Stimulated activated CD8-positive, alpha-beta memory T cell treated with anti-CD3 and anti-CD28 coated beads, Interleukin-4, amount 100 ng/mL, for 48 hours (primary cell): ENCODE measurements at regions not wholly inside any gene's neighbourhood (a gene's known extent, or its start where the extent isn't known, plus 50 kb on each side); places are given as distances from the start of the nearest gene placed in this dataset.
"Not testable (repeated sequence)": the region's sequence is repeated elsewhere in the genome, so short reads cannot be mapped to it uniquely, and the experiment has no call there.

Source experiments
- DNase-seq: peaks from one replicate; pipeline ENCODE4 v3.0.0-alpha.2; 2020

GRCh38 chr3:110413807-110414748 lies 657.5 kb upstream of the NECTIN3 start:
- DNase-seq, result no peak

GRCh38 chr3:110414855-110415254 lies 656.8 kb upstream of the NECTIN3 start:
- no peak for DNase-seq

GRCh38 chr3:110419096-110419495 lies 652.5 kb upstream of the NECTIN3 start:
- DNase-seq, result no peak

DNA sequence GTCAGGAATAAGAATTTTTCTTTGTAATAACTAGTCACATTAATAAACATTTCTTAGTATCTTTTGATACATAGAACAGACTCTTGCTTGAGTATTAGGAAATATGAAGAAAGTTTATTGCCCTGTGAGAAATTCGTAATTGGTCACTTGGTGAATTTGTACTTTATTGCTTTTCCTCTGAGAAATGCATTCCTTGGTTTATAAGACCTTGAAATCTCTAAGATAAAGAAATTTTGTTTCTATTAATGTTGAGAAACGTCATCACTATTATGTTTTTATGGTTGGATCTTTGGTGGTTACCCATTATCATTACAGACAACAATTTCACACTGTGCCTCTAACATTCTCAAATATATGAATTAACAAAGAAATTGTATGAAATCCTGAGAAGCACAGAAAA lies 652.0 kb upstream of the NECTIN3 start:
- DNase-seq, result no peak

DNA sequence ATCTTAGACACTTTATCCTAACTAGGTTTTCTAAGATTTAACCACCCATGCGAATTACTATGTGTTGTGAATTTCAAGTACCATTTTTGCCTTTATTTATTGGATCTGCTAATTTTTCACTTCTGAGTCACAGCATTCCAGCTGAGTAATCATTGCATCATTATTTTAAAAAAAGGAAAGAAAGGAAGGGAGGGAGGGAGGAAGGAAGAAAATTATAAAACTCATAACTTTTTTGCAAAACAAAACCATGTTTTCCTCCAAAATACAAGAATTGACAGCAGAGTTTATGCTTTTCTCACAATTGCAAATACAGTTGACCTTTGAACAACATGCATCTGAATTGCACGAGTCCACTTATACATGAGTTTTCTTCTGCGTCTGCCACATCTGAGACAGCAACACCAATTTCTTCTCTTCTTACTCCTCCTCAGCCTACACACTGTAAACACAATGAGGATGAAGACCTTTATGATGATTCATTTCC lies 651.4 kb upstream of the NECTIN3 start:
- no peak for DNase-seq

GRCh38 chr3:110423276-110423675 lies 648.3 kb upstream of the NECTIN3 start:
- no peak for DNase-seq

- no peak for DNase-seq
Observed at GRCh38 chr3:110430146-110430545, 641.5 kb upstream of the NECTIN3 start.

GRCh38 chr3:110436209-110436608 lies 635.4 kb upstream of the NECTIN3 start:
- no peak for DNase-seq

GRCh38 chr3:110440066-110440653 lies 631.5 kb upstream of the NECTIN3 start:
- DNase-seq, result not testable (repeated sequence)

DNA sequence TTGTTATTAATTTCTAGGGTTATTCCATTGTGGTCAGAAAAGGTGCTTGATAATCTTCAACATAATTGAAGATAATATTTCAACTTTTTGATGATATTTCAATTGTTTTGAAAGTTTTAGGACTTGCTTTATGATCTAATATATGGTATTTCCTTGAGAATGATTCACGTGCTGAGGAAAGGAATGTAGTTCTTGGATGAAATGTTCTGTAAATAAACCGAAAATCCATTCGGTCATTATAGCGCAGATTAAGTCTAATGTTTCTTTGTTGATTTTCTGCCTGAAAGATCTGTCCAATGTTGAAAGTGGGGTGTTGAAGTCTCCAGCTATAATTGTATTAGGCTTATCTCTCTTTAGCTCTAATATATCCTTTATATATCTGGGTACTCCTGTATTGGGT lies 617.5 kb upstream of the NECTIN3 start:
- no peak for DNase-seq

GRCh38 chr3:110456001-110456400 lies 615.6 kb upstream of the NECTIN3 start:
- DNase-seq, result no peak

DNA sequence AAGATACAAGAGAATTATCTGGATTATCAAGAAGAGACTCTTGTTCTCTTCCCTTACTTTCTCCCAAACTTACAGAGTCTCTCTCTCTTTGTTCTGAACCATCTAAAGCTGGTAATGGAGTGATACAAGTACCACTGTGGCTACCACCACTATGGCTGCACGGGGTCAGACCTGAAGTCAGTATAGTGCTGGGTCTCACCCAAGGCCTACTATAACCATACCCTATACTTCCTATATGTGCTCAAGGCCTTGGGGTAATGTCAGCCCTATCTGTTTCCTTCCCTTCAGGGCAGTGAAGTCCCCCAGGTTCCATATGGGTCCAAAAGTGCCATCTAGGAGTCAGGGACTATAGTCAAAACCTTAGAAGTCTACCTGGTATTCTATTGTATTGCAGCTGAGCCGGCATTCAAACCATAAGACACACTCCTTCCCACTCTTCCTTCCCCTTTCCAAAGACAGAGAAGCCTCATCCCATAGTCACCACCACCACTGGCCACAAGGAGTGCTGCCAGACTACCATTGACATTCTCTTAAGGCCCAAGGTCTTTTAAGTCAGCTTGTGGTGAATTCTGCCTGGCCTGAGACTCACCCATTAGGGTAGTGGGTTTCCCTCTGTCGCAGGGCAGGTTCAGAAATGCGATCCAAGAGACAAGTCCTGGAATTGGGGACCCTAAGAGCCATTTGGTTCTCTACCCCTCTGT lies 615.0 kb upstream of the NECTIN3 start:
- DNase-seq, result no peak

- DNase-seq, result no peak
Observed at GRCh38 chr3:110457508-110457907, 614.1 kb upstream of the NECTIN3 start.

DNA sequence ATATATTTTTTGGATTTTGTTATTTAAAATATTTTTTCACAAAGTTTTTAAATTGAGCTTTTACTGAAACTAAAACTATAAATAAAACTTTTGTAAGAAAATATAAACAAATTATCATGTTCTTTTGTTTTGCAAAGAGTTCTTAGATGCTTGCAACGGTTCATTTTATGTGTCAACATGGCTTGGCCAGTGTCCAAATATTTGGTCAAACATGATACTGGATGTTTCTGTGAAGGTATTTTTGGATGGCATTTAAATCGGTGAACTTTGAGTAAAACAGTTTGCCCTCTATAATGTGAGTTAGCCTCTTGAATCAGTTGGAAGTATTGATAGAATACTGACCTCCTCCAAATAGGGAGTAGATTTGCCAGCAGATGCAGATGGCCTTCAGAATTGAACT lies 612.6 kb upstream of the NECTIN3 start:
- no peak for DNase-seq

DNA sequence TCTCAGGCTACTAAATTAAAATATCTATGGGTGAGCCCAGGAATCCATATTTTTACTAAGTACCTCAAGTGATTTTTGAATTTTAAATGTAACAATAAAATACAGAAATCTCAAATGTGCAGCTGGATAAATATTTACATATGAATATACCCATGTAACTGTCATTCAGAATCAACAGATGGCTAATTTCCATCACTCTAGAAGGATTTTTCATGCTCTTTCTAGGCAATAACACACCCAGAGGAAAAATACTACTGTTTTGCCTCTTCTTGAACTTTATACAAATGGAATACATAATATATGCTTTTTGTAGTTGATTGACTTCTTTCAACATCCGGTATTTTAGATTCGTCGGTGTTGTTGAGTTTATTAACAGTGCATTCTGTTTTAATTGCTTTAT lies 601.3 kb upstream of the NECTIN3 start:
- DNase-seq, result no peak

- DNase-seq, result no peak
Observed at GRCh38 chr3:110473405-110473804, 598.2 kb upstream of the NECTIN3 start.

DNA sequence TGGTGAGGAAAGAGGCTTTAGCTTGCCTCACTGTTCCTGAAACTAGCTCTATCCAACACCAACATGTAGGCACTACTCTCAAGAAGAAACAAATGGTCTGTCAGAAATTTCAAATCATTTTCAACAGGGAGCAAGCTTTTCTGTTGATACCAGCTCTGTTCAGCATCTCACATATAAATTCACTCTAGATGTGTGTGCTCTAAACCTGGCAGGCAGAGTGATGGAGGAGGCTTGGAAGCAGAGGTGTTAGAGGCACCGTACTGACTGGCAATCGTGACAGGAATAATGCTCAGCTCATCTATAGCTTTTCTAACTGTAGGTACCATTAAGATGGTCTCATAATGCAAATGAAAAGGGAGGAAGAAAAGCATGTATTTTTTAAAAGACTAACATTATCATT lies 597.2 kb upstream of the NECTIN3 start:
- no peak for DNase-seq

DNA sequence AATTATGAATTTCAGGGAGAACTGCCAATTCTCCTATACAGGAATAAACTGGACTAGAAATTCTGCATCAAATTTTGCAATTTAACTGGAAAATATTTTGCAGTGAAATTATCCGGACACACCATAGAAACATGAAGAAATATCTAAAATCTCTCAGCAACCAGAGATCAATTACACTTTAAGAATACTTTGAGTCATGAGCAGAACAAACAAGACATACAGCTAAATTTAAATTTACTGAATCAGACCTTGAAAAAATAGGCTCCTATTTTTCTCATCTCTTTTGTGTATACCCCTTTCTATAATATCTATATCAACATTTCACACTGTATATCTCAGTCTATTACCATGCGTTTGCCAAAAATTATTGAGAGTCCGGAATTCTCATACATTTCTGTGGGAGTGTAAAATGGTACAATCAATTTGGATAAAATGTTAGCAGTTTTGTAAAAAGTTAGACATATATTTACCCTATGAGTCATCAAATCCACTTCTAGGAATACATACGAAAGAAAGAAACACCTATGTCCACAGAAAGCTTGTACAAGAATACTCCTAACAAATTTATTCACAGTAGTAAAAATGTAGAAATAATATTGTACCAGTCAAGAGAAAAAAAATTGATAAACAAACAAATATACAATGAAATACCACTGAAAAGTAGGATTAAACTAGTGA lies 593.1 kb upstream of the NECTIN3 start:
- DNase-seq, result no peak

DNA sequence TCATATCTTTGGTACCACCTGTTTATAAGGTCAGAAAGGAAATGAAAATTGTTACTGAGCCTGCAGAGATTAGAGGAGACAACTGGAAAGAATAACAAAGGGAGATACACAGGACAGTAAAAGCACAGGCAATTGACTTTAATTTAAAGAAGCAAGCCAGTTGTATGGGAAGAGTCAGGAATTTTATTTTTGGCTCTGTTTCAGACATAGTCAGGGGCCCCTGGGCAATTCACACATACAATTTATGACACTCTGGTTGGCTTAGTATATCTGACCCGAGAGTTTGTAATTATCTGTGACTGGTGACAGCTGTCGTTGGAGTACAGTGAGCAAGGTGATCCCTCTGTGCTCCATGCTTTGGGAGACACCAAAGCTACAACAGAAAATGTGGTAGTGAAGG lies 591.9 kb upstream of the NECTIN3 start:
- DNase-seq, result no peak

DNA sequence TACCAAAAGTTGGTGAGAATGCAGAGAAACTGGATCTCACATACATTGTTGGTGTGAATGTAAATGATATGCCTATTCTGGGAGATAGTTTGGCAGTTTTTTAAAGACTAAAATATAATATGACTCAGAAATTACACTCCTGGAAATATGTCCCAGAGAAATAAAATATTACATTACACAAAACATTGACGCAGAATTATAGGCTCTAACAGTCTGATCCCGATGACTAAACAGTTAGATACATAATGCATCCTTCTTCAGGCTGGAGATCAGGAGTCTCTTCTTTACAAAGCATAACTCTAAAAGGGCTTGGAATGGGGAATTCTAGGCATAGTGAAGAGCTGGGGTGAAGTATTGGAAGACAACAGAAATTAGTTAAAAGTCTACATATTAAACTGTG lies 586.2 kb upstream of the NECTIN3 start:
- DNase-seq, result no peak

GRCh38 chr3:110487840-110488239 lies 583.8 kb upstream of the NECTIN3 start:
- DNase-seq, result no peak

DNA sequence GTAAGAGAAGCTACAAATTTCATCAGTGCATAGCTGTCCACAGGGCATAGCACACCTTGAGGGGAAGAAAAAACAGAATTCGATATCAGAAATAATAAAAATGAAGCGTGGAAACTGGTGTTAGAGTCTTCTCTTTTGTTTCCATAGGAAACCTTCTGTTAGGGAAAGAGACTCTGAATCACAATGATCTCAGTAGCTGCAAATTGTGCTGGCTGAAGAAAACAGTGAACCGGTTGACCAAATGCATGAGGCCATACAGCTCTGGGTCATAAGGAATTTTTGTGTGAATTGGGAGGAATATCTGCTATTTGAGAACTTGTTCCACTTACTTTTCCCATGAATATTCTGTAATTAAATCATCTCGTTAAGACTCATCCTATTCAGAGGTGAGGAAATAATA lies 580.2 kb upstream of the NECTIN3 start:
- no peak for DNase-seq

- no peak for DNase-seq
Observed at GRCh38 chr3:110492876-110493275, 578.7 kb upstream of the NECTIN3 start.
